Esophagus muscularis mucosa (tissue), 4 donors: ENCODE measurements at regions not wholly inside any gene's neighbourhood (a gene's known extent, or its start where the extent isn't known, plus 50 kb on each side); places are given as distances from the start of the nearest gene placed in this dataset.

Experiments used
- DNase-seq: peaks from one replicate; pipeline ENCODE4 v3.0.0-alpha.2; 2017; ENCODE audit errors: extremely low spot score
- H3K27ac ChIP-seq, 4 donors: fragments of 200-600 bp; sonication (generic); replicated peaks in 1 of 4; 1 replicate in 3 of 4; 2 replicates in 1 of 4; pipeline ENCODE4 v1.5.1; 2016 to 2019; ENCODE audit warnings: mild to moderate bottlenecking in 1 of 4
- H3K27me3 ChIP-seq, 4 donors: fragments of 200-600 bp; sonication (generic); one replicate each; pipeline versions ENCODE4 v1.5.1 to v1.6.0; 2016 to 2019
- H3K36me3 ChIP-seq, 4 donors: fragments of 200-600 bp; sonication (generic); one replicate each; pipeline ENCODE4 v1.5.1; 2016 to 2019
- H3K4me1 ChIP-seq, 4 donors: fragments of 200-600 bp; sonication (generic); one replicate each; pipeline ENCODE4 v1.5.1; 2016 to 2019
- H3K4me3 ChIP-seq, 4 donors: fragments of 200-600 bp; sonication (generic); 1 replicate in 2 of 4; 2 replicates in 2 of 4; pipeline ENCODE4 v1.5.1; 2016 to 2019; ENCODE audit warnings: mild to moderate bottlenecking in 4 of 4, moderate library complexity in 1 of 4
- H3K9me3 ChIP-seq, 4 donors: fragments of 200-600 bp; sonication (generic); 1 replicate in 3 of 4; 2 replicates in 1 of 4; pipeline ENCODE4 v1.5.1; 2016 to 2019
- CTCF ChIP-seq, 3 experiments: fragments of 200-600 bp in 2 of 3; fragments of 450-650 bp in 1 of 3; sonication (generic) in 2 of 3; IDR thresholded peaks; one replicate each; pipeline ENCODE4 v1.5.1; 2017 to 2019; ENCODE audit warnings: antibody characterized with exemption in 3 of 3, mild to moderate bottlenecking in 2 of 3, moderate library complexity in 1 of 3
- EP300 ChIP-seq: sonication (generic); formaldehyde crosslinking; IDR thresholded peaks from one replicate; pipeline ENCODE4 v1.6.1; 2017; ENCODE audit warnings: antibody characterized with exemption
- POLR2A ChIP-seq: fragments of 450-650 bp; IDR thresholded peaks from one replicate; pipeline ENCODE4 v1.6.1; 2017; ENCODE audit warnings: antibody characterized with exemption, moderate library complexity, mild to moderate bottlenecking, low read depth
- POLR2AphosphoS5 ChIP-seq, 2 donors: sonication (generic); formaldehyde crosslinking; IDR thresholded peaks; one replicate each; pipeline ENCODE4 v1.6.1; 2017; ENCODE audit warnings: antibody characterized with exemption in 2 of 2
- WGBS: methylation state at CpG from one replicate; pipeline ENCODE4 v1.1.5; 2018; 5-methylcytosine and 5-hydroxymethylcytosine counted together
- intact Hi-C: fragments of 100-400 bp; cut with DNase I; formaldehyde crosslinking; loops from one replicate; pipeline ENCODE4 v1.15.1; 2023

- WGBS, result 88% methylated on average over 6 of the region's 7 CpGs
- H3K27ac ChIP-seq, result no peak overlapping the region
- no peaks in the 10 kb centered on the region for H3K27me3 ChIP-seq
- peaks cover 0 to 5% (median 0%) of the 10 kb centered on the region in 4 donors for H3K4me1 ChIP-seq
- peaks cover 0 to 13% (median 0%) of the 10 kb centered on the region in 4 donors for H3K9me3 ChIP-seq
- no peak for DNase-seq
- no peak overlapping the region for H3K4me3 ChIP-seq
- H3K36me3 ChIP-seq, result no peaks in the 10 kb centered on the region
- TF ChIP-seq EP300 (no peak), POLR2AphosphoS5 (IDR thresholded peaks at IDR 0.05) (no peak), POLR2A (no peak), CTCF (IDR thresholded peaks at IDR 0.05) (no peak)
- intact Hi-C loops, result no loop called here
Observed at GRCh38 chrX:39972340-39972739, 125.4 kb downstream of the BCOR start.

GRCh38 chrX:39973810-39974209, 123.9 kb downstream of the BCOR start:
- H3K36me3 ChIP-seq, result no peaks in the 10 kb centered on the region
- no peak for DNase-seq
- no peaks in the 10 kb centered on the region for H3K27me3 ChIP-seq
- peaks cover 0 to 13% (median 0%) of the 10 kb centered on the region in 4 donors for H3K9me3 ChIP-seq
- H3K27ac ChIP-seq, result no peak overlapping the region
- TF ChIP-seq POLR2AphosphoS5 (IDR thresholded peaks at IDR 0.05), result no peak
- no peak for TF ChIP-seq EP300
- no peak for TF ChIP-seq CTCF (IDR thresholded peaks at IDR 0.05)
- TF ChIP-seq POLR2A, result no peak
- H3K4me1 ChIP-seq, result peaks cover 0 to 5% (median 0%) of the 10 kb centered on the region in 4 donors
- H3K4me3 ChIP-seq, result no peak overlapping the region
- intact Hi-C loops, result no loop called here
- WGBS, result 88% methylated on average over 7 of the region's 8 CpGs

- no peaks in the 10 kb centered on the region for H3K36me3 ChIP-seq
- intact Hi-C loops, result no loop called here
- H3K4me1 ChIP-seq, result peaks cover 0 to 5% (median 0%) of the 10 kb centered on the region in 4 donors
- H3K27ac ChIP-seq, result no peak overlapping the region
- H3K27me3 ChIP-seq, result no peaks in the 10 kb centered on the region
- no peak overlapping the region for H3K4me3 ChIP-seq
- 79% methylated on average over 6 of the region's 6 CpGs for WGBS
- H3K9me3 ChIP-seq, result peaks cover 0 to 13% (median 0%) of the 10 kb centered on the region in 4 donors
- no peak for TF ChIP-seq EP300
- no peak for TF ChIP-seq CTCF (IDR thresholded peaks at IDR 0.05)
- TF ChIP-seq POLR2AphosphoS5 (IDR thresholded peaks at IDR 0.05), result no peak
- no peak for TF ChIP-seq POLR2A
- no peak for DNase-seq
Observed at GRCh38 chrX:39974270-39974669, 123.5 kb downstream of the BCOR start.

GRCh38 chrX:39975101-39975925, 122.4 kb downstream of the BCOR start:
- WGBS, result 70% methylated on average over 7 of the region's 7 CpGs
- intact Hi-C loops, result no loop called here

More at GRCh38 chrX:39975101-39975925, 122.4 kb downstream of the BCOR start:
- Histone ChIP-seq H3K4me3 (no peak overlapping the region), H3K27me3 (no peaks in the 10 kb centered on the region), H3K36me3 (no peaks in the 10 kb centered on the region), H3K4me1 (peaks cover 0 to 5% (median 0%) of the 10 kb centered on the region in 4 donors), H3K27ac (no peak overlapping the region), H3K9me3 (peaks cover 0 to 13% (median 0%) of the 10 kb centered on the region in 4 donors)
- no peak for TF ChIP-seq POLR2AphosphoS5 (IDR thresholded peaks at IDR 0.05)
- no peak for TF ChIP-seq POLR2A
- no peak for TF ChIP-seq CTCF (IDR thresholded peaks at IDR 0.05)
- TF ChIP-seq EP300, result no peak
- DNase-seq, result no peak
